Neural cell (in vitro differentiated cells): ENCODE measurements at regions not wholly inside any gene's neighbourhood (a gene's known extent, or its start where the extent isn't known, plus 50 kb on each side); places are given as distances from the start of the nearest gene placed in this dataset.

Experiments used
- CTCF ChIP-seq: fragments of 450-650 bp; IDR thresholded peaks from 2 replicates; pipeline ENCODE4 v1.5.1; 2014; ENCODE audit warnings: antibody characterized with exemption, mild to moderate bottlenecking, moderate library complexity; ENCODE audit not compliant: poor library complexity, severe bottlenecking
- EZH2 ChIP-seq: fragments of 200-600, 300-800 bp; shearing (Covaris generic), sonication (generic); IDR thresholded peaks from 2 replicates; pipeline ENCODE4 v1.6.1; 2014; ENCODE audit warnings: antibody characterized with exemption, low read length, borderline replicate concordance, mild to moderate bottlenecking; ENCODE audit not compliant: insufficient read depth, poor library complexity, severe bottlenecking
- MXI1 ChIP-seq: fragments of 450-650 bp; conservative IDR thresholded peaks from 2 replicates; pipeline ENCODE4 v1.6.1; 2014; ENCODE audit warnings: antibody characterized with exemption, mild to moderate bottlenecking; ENCODE audit not compliant: poor library complexity, severe bottlenecking
- POLR2AphosphoS5 ChIP-seq: IDR thresholded peaks from 2 replicates; pipeline ENCODE4 v1.6.1; 2012
- RAD21 ChIP-seq: fragments of 450-650 bp; conservative IDR thresholded peaks from 2 replicates; pipeline ENCODE4 v1.6.1; 2014; ENCODE audit warnings: antibody characterized with exemption, mild to moderate bottlenecking, moderate library complexity

- TF ChIP-seq MXI1 (no peak), CTCF (no peak), EZH2 (no peak), POLR2AphosphoS5 (no peak), RAD21 (no peak)
Observed at GRCh38 chr6:134774201-134774638, 175.7 kb downstream of the ALDH8A1 start.
